Esophagus mucosa (tissue), 1 donor: ENCODE measurements at regions not wholly inside any gene's neighbourhood (a gene's known extent, or its start where the extent isn't known, plus 50 kb on each side); places are given as distances from the start of the nearest gene placed in this dataset.
A peak's percentile ranks its signal among the peaks of the same experiment; 100 is the strongest.

Experiments used
- ATAC-seq: fragments of 200-7000 bp; cut with Tn5 transposase; one replicate; pipeline ENCODE4 v1.9.1; 2020
- donor health status: DM: yes; HTN: yes; CAD: no.

DNA sequence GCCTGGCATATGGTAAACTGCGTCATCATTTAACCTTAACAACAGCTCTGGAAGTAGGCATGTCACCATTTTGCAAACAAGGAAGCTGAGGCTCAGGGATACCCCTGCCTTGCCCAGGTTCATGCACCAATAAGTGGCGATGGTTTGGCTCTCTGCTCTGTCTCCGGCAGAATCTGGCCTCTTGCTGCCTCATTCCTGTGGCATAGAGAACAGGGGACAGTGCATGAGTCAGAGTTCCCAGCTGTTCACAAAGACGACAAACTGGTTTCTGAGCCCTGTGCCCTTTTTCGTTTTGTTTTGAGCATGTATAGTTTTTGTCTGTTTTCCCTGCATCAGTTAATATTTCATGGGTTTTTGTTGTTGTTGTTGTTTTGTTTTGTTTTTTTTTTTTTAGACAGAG, 236.8 kb downstream of the OPA1 start:
- ATAC-seq: peak; percentile 55

- ATAC-seq: peak; percentile 76
These were observed 237.8 kb downstream of the OPA1 start for GRCh38 chr3:193830791-193831191.

DNA sequence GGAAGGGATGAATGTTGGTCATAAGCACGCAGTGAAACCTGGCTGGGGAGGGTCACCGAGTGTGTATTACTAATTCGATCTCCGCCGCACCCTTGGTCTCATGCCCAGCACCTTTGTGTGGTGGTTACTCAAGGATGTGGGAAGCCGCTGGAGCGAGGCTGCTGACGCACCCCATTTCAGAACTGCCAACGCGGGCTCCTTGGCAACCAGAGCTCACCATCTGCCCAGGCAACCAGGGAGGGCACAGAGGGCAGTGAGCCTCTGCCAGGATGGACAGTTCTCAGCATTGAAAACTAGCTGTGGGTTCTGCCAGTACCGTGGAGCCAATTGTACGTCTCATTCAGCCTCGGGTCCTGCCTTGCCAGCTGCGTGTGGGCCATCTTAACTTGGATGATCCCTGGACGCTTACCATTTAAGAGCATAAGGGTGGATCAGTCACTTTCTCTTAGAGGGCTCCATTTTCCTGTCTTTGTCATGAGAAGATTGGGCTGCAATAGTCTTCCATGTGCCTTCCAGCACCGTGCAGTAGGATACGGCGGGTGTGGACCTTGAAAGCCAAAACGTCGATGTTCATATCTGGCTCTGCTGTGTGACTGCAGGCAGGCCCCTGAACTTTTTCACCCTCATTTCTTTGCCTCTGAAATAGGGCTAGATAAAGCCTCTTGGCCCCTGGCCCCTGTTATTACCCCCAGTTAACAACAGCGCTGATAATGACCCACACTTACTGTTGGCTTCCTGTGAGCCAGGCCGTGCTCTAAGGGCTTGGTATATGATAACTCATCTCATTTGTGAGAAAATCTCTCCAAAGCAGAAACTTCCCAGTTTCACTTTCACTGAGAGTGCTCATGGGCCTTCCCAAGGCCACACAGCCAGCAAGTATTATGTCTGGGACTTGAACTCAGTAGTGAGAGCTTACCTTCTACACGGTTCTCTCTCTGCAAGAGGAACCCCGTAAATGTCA, 238.8 kb downstream of the OPA1 start:
- ATAC-seq: peak; percentile 80

DNA sequence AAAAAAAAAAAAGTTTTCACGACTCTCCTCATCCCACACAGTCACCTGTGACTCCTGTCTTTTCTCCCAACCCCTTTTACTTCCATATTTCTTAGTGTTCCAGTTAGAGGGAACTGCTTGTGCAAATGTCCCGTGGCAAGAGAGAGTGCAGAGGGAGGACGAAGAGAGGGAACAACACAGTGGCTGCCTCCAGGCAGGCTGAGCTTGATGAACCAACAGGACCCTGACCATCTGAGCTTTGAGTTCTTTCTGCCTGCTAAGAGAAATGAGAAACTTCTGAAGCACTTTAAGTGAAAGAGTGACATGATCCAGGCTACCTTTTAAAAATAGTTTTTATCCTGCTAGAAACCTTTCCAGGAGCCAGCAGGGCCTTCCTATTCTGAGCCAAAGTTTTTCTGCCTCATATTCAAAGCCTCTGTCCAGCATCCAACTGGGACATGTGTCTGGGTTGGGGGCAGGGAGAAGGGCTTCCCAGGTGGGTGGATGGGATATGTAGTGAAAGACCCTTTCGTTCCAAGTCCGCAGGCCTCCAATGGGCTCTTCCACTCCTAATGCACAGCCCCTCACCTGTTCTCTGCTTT, 239.9 kb downstream of the OPA1 start:
- no peak for ATAC-seq

- no peak for ATAC-seq
These were observed 240.6 kb downstream of the OPA1 start for GRCh38 chr3:193833592-193833991.

DNA sequence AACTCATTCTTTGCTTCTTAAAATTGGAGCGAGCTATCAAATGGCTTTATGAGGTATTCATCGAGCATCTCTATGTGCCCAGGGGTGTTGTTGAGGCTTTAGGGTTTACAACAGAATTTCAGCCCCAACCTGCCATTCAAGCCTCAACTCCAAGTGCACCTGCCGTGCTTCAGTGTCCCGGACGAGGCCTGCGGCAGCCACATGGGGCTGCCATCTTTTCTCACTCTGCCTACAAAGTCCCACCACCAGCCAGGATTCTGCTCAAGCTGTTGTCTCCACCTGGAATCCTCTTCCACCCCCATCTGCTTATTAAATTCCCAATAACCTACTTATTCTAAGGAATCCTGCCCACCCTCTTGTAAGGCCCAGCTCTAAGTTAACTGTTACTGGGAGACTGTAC, 242.4 kb downstream of the OPA1 start:
- no peak for ATAC-seq

DNA sequence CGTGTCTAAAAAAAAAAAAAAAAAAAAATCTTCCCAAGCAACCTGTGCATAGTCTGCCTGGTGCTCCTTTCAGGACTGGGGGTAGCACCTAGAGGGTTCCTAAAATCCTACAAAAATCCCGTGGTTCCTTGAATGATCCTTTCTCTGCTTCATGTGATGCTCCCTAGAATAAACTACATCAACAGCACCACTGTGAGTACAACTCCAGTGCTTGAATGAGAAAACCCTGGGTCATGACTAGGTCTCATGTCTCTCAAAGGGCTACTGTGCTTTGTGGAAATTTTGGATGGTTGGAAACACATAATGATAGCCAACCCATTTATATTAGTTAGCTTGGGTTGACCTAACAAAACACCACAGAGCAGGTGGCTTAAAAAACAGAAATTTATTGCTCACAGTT, 243.5 kb downstream of the OPA1 start:
- ATAC-seq: no peak

DNA sequence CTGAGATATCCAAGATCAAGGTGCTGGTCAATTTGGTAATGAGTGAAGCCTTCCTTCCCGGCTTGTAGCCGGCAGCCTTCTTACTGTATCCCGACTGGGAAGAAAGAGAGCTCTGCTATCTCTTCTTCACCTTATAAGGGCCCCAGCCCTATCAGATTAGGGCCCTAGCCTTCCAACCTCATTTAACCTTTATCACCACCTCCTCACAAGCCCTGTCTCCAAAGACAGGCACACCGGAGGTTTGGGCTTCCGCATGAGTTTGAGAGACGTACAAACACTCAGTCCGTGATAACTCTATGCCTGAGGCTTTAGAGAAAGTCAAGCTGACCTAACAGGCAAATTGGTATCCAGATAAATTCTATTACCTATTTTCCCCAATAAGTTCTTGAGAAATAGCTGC, 243.9 kb downstream of the OPA1 start:
- ATAC-seq: no peak

DNA sequence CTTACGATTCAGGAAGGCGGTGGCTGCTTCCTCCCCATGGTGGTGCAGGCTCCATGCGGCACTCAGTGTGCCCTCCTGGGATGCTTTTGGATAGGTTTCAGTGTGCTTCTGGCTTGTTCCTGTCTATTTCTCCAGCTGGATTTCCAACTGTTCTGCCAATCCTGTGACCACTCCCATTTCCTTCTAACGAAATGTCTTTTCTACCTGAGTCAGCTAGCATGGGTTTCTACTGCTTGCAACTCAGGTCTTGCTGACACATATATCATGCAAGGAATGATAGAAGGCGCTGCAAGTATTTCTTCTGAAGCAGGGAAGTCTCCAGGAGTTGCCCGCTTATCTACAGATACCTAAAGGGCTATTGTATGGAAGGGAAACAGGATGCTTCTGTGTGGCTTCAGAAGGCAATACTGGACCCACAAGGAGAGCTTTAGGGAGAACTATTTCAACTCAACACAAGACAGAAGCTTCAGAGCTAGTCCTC, 244.4 kb downstream of the OPA1 start:
- peak; percentile 77 for ATAC-seq

DNA sequence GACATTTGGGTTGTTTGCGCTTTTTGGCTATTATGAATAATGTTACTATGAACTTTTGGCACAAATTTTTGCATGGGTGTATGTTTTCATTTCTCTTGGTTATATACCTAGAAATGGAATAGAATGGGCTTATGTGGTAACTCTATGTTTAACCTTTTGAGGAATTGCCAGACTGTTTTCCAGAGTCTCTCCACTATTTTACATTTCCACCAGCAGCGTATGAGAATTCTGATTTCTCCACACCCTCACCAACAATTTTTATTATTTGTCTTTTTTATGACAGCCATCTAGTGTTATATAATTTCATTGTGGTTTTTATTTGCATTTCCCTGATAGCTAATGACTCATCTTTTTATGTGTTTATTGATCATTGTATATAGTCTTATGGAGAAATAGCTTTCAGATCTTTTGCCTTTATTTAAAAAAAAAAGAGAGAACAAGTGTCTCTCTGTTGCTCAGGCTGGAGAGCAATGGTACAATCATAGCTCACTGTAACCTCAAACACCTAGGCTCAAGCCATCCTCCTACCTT, 247.2 kb downstream of the OPA1 start:
- no peak for ATAC-seq

GRCh38 chr3:193841581-193841980, 248.6 kb downstream of the OPA1 start:
- ATAC-seq: no peak

DNA sequence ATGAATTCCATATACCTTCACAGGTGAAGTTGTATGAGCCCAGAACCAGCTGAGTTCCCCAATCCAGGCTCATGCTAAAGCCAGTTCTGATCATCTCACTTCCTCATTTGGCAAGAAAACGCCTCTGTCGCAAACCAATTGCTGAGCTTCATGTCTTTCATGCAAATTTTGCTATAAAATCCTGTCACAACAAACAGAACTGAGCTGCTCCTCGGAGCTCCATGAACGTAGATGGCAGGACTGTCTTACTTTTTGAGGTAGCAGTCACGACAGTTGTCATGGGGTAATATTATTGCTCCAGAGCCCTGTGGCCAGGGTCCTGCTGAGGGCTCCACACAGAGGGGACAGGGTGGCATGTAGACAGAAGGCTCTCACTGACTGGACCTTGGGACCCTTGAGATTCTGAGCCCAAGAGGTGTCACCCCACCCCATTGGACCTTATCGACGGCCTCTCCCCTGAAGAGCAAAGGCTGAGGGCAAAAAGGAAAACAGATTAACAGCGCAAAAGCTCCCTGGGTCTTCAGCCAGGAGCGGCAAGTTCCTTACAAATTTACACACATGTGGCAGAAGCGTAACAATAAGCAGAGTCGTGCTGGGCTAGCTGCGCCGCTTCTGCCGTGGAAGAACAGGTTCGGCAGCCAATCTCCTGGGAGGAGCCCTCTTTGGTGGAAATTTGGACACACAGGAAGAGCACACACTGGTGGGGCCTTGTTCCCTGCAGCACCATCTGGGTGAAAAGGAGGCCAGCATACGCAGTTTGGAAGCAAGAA, 249.2 kb downstream of the OPA1 start:
- peak; percentile 83 for ATAC-seq

DNA sequence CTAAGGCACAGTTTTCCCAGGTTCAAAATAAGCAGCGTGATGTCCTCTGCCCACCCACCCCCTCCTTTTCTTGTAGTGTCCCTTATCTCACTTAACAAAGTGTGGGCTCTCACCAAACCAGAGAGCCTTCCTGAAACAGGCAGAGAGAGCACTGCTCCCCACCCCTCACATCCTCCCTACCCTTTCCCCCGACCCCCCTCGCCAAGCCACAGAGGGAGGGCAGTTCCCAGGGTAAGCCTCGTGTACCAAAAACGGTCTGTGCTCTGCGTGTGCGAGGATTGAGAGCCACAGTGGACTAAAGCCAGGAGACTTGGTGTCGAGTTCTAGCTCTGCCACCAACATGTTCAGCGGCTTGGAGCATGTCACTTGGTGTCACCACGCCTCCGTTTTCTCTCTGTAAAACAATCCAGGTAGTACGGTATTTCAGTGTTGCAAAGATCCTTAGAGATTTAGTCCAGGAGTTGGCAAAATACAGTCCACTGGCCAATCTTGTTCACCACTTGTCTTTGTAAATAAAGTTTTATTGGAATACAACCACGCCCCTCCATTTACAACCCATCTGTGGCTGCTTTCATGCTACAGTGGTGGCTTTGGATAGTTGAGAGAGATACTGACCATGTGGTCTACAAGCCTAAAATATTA, 249.9 kb downstream of the OPA1 start:
- peak; percentile 4 for ATAC-seq

GRCh38 chr3:193843474-193844301, 250.7 kb downstream of the OPA1 start:
- ATAC-seq: peak; percentile 76

DNA sequence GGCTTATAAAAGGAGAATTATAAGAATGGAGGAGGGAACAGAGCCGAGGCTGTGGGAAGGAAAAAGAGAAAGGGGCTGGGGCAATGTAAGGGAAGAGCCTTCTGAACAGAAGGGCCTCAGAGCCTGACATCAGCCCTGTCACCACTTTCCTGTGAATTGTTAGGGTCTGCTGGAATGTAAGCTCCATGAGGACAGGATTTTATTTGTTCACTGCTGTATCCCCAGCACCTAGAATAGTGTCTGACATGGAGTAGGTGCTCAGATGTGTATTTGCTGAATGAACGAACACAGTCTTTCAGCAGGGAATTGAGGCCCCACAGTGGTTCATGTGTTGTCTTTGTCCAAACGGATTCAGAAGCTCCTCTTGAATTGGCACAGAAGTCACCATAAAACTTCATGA, 251.5 kb downstream of the OPA1 start:
- ATAC-seq: no peak

DNA sequence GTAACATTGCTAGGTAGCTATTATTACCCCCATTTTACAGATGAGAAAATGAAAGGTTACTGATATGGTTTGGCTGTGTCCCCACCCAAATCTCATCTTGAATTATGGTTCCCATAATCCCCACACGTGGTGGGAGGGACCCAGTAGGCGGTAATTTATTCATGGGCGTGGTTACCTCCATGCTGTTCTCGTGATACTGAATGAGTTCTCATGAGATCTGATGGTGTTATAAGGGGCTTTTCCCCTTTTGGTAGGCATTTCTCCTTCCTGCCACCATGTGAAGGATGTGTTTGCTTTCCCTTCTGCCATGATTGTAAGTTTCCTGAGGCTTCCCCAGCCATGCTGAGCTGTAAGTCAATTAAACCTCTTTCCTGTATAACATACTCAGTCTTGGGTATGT, 252.1 kb downstream of the OPA1 start:
- ATAC-seq: no peak

DNA sequence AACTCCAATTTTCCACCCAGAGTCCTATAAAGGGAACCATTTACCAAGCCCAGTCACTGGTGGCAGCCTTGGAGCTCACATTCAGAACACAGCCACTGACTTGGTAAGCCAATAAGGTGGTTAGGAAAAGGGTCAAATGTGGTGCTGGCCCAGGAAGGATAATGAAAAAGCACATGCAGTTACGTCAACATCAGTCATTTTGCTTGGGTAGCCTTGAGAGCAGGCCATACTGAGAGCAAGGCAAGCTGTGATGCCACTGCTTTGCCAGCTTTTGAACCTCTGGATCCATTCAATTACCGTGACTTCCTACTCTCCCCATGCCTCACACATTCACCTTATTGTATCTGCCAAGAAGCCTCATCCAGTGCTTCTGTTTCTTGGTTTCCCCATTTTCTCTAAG, 253.6 kb downstream of the OPA1 start:
- ATAC-seq: no peak

DNA sequence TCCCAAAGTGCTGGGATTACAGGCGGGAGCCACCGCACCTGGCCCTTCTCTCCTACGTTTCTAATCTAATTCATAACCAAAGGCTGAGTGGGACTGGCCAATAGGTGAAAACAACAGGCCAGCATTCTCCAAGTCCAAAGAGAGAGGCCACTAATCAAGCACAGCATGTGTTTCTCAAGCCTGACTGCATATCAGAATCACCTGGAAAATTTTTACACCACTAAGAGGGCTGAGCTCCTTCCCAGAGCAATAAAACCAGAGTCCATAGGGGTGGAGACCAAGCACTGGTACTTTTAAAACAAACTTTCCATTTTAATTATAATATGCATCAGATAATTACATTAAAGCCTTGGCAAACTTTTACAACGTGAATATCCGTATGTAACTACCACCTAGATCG, 254.4 kb downstream of the OPA1 start:
- no peak for ATAC-seq

DNA sequence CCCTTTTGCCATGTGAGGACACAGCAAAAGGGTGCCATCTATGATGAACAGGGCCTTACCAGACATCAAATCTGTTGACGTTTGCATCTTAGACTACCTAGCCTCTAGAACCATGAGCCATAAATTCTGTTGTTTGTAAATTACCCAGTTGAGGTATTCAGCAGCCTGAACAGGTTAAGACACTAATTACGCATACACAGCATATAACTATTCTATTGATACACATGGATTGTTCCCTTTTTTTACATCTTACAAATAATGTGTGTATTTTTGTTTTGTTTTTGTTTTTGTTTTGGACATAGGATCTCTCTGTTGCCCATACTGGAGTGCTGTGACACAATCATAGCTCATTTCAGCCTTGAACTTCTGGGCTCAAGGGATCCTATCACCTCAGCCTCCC, 255.5 kb downstream of the OPA1 start:
- ATAC-seq: no peak

GRCh38 chr3:193850084-193850619, 257.1 kb downstream of the OPA1 start:
- ATAC-seq: no peak

- ATAC-seq: peak; percentile 74
These were observed 258.4 kb downstream of the OPA1 start for GRCh38 chr3:193851428-193851847.
